Stomach (tissue), 4 donors: ENCODE measurements at regions not wholly inside any gene's neighbourhood (a gene's known extent, or its start where the extent isn't known, plus 50 kb on each side); places are given as distances from the start of the nearest gene placed in this dataset.
"Not testable (repeated sequence)": the region's sequence is repeated elsewhere in the genome, so short reads cannot be mapped to it uniquely, and the experiment has no call there.

Source experiments
- CTCF ChIP-seq, 7 experiments: fragments of 450-650 bp in 4 of 7; fragments of 200-600 bp in 3 of 7; sonication (generic) in 3 of 7; IDR thresholded peaks; one replicate each; pipeline ENCODE4 v1.5.1; 2016 to 2019; ENCODE audit warnings: antibody characterized with exemption in 7 of 7, control low read depth in 2 of 7, mild to moderate bottlenecking in 1 of 7
- EP300 ChIP-seq: sonication (generic); formaldehyde crosslinking; IDR thresholded peaks from one replicate; pipeline ENCODE4 v1.6.1; 2017; ENCODE audit warnings: antibody characterized with exemption
- POLR2A ChIP-seq, 4 donors: fragments of 450-650 bp; IDR thresholded peaks; one replicate each; pipeline ENCODE4 v1.6.1; 2016; ENCODE audit warnings: antibody characterized with exemption in 4 of 4, control low read depth in 2 of 4, mild to moderate bottlenecking in 1 of 4, moderate library complexity in 1 of 4

- TF ChIP-seq POLR2A (IDR thresholded peaks at IDR 0.05); EP300; CTCF (IDR thresholded peaks at IDR 0.05): not testable (repeated sequence)
Observed at GRCh38 chr7:76716551-76716950, 89.5 kb upstream of the POMZP3 start.
